PC-3 (cell line): ENCODE measurements at regions not wholly inside any gene's neighbourhood (a gene's known extent, or its start where the extent isn't known, plus 50 kb on each side); places are given as distances from the start of the nearest gene placed in this dataset.

ENCODE experiments used
- ATAC-seq: fragments of 200-7000 bp; cut with Tn5 transposase; 2 replicates; pipeline ENCODE4 v1.9.1; 2020; ENCODE audit warnings: mild to moderate bottlenecking, moderate library complexity
- BruUV-seq: library from RNA; stranded (reverse); fragments of 400-500 nt; replicated peaks from 2 replicates; lab custom pipeline; 2021; lab: Mats Ljungman, UMichigan
- CTCF ChIA-PET: fragments of 300-600 bp; sonication (Branson Sonifier 250); formaldehyde crosslinking; loops from one replicate; lab custom pipeline; 2022; ENCODE audit warnings: antibody characterized with exemption; lab: Charles Lee
- POLR2A ChIA-PET: fragments of 300-600 bp; sonication (Branson Sonifier 250); formaldehyde crosslinking; loops from one replicate; lab custom pipeline; 2022; ENCODE audit warnings: antibody characterized with exemption; ENCODE audit not compliant: unreplicated experiment; lab: Charles Lee
- DNase-seq: peaks from one replicate; pipeline ENCODE4 v3.0.0-alpha.2; 2015
- H2AFZ ChIP-seq: fragments of 300-600 bp; sonication (generic); 2 replicates; pipeline ENCODE4 v1.6.0; 2016; ENCODE audit warnings: antibody characterized with exemption, low read length
- H3F3A ChIP-seq: fragments of 300-600 bp; sonication (generic); one replicate; pipeline ENCODE4 v1.6.0; 2017; ENCODE audit warnings: antibody characterized with exemption, low read length, control low read depth, mild to moderate bottlenecking; ENCODE audit not compliant: unreplicated experiment
- H3K27ac ChIP-seq: fragments of 300-600 bp; sonication (generic); 2 replicates; pipeline ENCODE4 v1.5.1; 2016; ENCODE audit warnings: mild to moderate bottlenecking, low read length
- H3K27me3 ChIP-seq: fragments of 300-600 bp; sonication (generic); 2 replicates; pipeline ENCODE4 v1.6.1; 2016; ENCODE audit warnings: low read length, mixed read lengths
- H3K36me3 ChIP-seq: fragments of 300-600 bp; sonication (generic); 2 replicates; pipeline ENCODE4 v1.6.1; 2016; ENCODE audit warnings: low read depth, mixed run types, low read length, mixed read lengths
- H3K4me1 ChIP-seq: fragments of 300-600 bp; sonication (generic); 2 replicates; pipeline ENCODE4 v1.5.1; 2016; ENCODE audit warnings: low read length; ENCODE audit not compliant: insufficient read depth
- H3K4me2 ChIP-seq: fragments of 300-600 bp; sonication (generic); 2 replicates; pipeline ENCODE4 v1.6.0; 2016; ENCODE audit warnings: low read length
- H3K4me3 ChIP-seq: fragments of 300-600 bp; sonication (generic); 2 replicates; pipeline ENCODE4 v1.5.1; 2016; ENCODE audit warnings: mild to moderate bottlenecking, low read length, mixed read lengths
- H3K79me2 ChIP-seq: fragments of 300-600 bp; sonication (generic); 2 replicates; pipeline ENCODE4 v1.6.1; 2017; ENCODE audit warnings: low read length, mixed read lengths
- H3K9ac ChIP-seq: fragments of 300-600 bp; sonication (generic); 2 replicates; pipeline ENCODE4 v1.6.0; 2016; ENCODE audit warnings: mild to moderate bottlenecking, low read length
- H3K9me2 ChIP-seq: fragments of 300-600 bp; sonication (generic); replicated peaks from 2 replicates; pipeline ENCODE4 v1.6.1; 2016; ENCODE audit warnings: mixed run types, low read length, mixed read lengths
- H3K9me3 ChIP-seq: fragments of 300-600 bp; sonication (generic); 2 replicates; pipeline ENCODE4 v1.6.1; 2016; ENCODE audit warnings: low read length, mixed read lengths
- H4K20me1 ChIP-seq: fragments of 300-600 bp; sonication (generic); 2 replicates; pipeline ENCODE4 v1.6.1; 2016; ENCODE audit warnings: low read length, mixed read lengths
- CTCF ChIP-seq: fragments of 300-600 bp; sonication (generic); conservative IDR thresholded peaks from 2 replicates; pipeline ENCODE4 v1.5.1; 2017; ENCODE audit warnings: antibody characterized with exemption, low read depth, mild to moderate bottlenecking, low read length
- EZH2 ChIP-seq: fragments of 300-600 bp; sonication (generic); IDR thresholded peaks from one replicate; pipeline ENCODE4 v1.6.1; 2017; ENCODE audit warnings: antibody characterized with exemption, mild to moderate bottlenecking, low read length; ENCODE audit not compliant: unreplicated experiment
- EZH2phosphoT487 ChIP-seq: fragments of 300-600 bp; sonication (generic); IDR thresholded peaks from 2 replicates; pipeline ENCODE4 v1.6.1; 2018; ENCODE audit warnings: mild to moderate bottlenecking, antibody characterized with exemption, low read length, borderline replicate concordance
- intact Hi-C: fragments of 100-400 bp; cut with micrococcal nuclease; formaldehyde crosslinking; loops from 2 replicates; pipeline ENCODE4 v1.9.0; 2023

- Histone ChIP-seq H3K9ac (peak overlapping the region; percentile 28; the same call in 1 of the 2 replicates), H2AFZ (peak overlapping the region; percentile 88), H3K4me1 (no peaks in the 10 kb centered on the region), H3K9me2 (no peaks in the 10 kb centered on the region), H3K4me2 (peak overlapping the region; percentile 88), H3K79me2 (no peaks in the 10 kb centered on the region), H3K27ac (no peak overlapping the region), H3F3A (no peaks in the 10 kb centered on the region), H3K27me3 (no peaks in the 10 kb centered on the region), H3K36me3 (no peaks in the 10 kb centered on the region), H3K9me3 (no peaks in the 10 kb centered on the region), H4K20me1 (no peaks in the 10 kb centered on the region), H3K4me3 (peak overlapping the region; percentile 69)
- no TSS peak for BruUV-seq
- intact Hi-C loops, result no loop called here
- peak; percentile 6; the same call in 1 of the 2 replicates for ATAC-seq
- CTCF ChIA-PET, result interaction anchor here (0.6 to 1.7 kb wide), 4 partner anchors 30 to 503 kb away, joined by 3 to 7 read pairs (median 5); no protein-coding TSS in a partner anchor
- no peak for DNase-seq
- POLR2A ChIA-PET, result interaction anchor here (0.6 to 0.7 kb wide), 2 partner anchors 95 to 159 kb away, joined by 4 to 8 read pairs; no protein-coding TSS in a partner anchor
- no peak for TF ChIP-seq EZH2phosphoT487
- TF ChIP-seq EZH2, result no peak
- no peak for TF ChIP-seq CTCF
These were observed 52.7 kb upstream of the SYNE2 start for GRCh38 chr14:63800083-63800482.

GRCh38 chr14:63800651-63801375 lies 52.0 kb upstream of the SYNE2 start:
- Histone ChIP-seq H3K9me3 (no peaks in the 10 kb centered on the region), H4K20me1 (no peaks in the 10 kb centered on the region), H3K27ac (no peak overlapping the region), H3K79me2 (no peaks in the 10 kb centered on the region), H3K9ac (no peak overlapping the region), H3K4me1 (no peaks in the 10 kb centered on the region), H3K36me3 (no peaks in the 10 kb centered on the region), H3K27me3 (no peaks in the 10 kb centered on the region), H3K9me2 (no peaks in the 10 kb centered on the region), H3F3A (no peaks in the 10 kb centered on the region), H3K4me3 (no peak overlapping the region), H3K4me2 (no peak overlapping the region), H2AFZ (0 out of 2 replicates have a peak overlapping the region, but pooled peaks have one; percentile 88)
- peak; percentile 19 for DNase-seq
- ATAC-seq, result peak; percentile 33; the same call in 1 of the 2 replicates
- intact Hi-C loops, result no loop called here
- ChIA-PET CTCF (interaction anchor here (0.7 kb wide), 1 partner anchor 63 kb away, joined by 5 read pairs; no protein-coding TSS in a partner anchor), POLR2A (interaction anchor here (0.6 to 0.7 kb wide), 2 partner anchors 94 to 158 kb away, joined by 4 to 8 read pairs; no protein-coding TSS in a partner anchor)
- no peak for TF ChIP-seq CTCF
- no peak for TF ChIP-seq EZH2phosphoT487
- TF ChIP-seq EZH2, result no peak
- no TSS peak for BruUV-seq
